ENCODE measurements at regions not wholly inside any gene's neighbourhood (a gene's known extent, or its start where the extent isn't known, plus 50 kb on each side); places are given as distances from the start of the nearest gene placed in this dataset.

DNA sequence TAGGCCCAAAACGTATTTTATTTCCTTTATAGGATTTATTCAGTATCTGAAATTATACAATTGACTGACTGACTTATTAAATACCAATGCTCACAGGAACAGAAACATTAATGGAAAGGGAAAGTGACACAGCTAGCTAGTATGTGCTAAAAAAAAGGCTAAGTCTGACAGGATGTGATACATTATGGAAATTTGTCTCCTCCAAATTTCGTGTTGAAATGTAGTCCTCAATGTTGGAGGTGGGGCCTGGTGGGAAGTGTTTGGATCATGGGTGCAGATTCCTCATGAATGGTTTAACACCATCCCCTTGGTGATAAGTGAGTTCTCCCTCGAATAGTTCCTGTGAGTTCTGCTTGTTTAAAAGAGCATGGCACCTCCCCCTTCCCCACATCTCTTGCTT is 70.6 kb upstream of the WDR75 start:
- no peaks in the 10 kb centered on the region for H4K20me1 ChIP-seq (replicated peaks; ENCODE audit: insufficient read depth)
- Mint-ChIP-seq H3K4me1 (no peaks in the 10 kb centered on the region), H3K27me3 (ENCODE audit: insufficient read depth, low read depth, poor library complexity) (no peaks in the 10 kb centered on the region), H3K4me3 (no peak overlapping the region), H3K27ac (no peak overlapping the region), H3K9me3 (no peaks in the 10 kb centered on the region), H3K36me3 (ENCODE audit: low read depth) (no peaks in the 10 kb centered on the region)
- DNase-seq (ENCODE audit: low spot score) = no peak
- H3K27me3 ChIP-seq (ENCODE audit: insufficient read depth) = no peaks in the 10 kb centered on the region
- no peak overlapping the region for H3K4me2 ChIP-seq
- no peak overlapping the region for H3K27ac ChIP-seq (ENCODE audit: low read depth)
- H3F3A ChIP-seq (replicated peaks; ENCODE audit: low read depth) = no peaks in the 10 kb centered on the region
- no peaks in the 10 kb centered on the region for H3K79me2 ChIP-seq (replicated peaks; ENCODE audit: insufficient read depth)
- H2AFZ ChIP-seq = no peak overlapping the region
- ATAC-seq = no peak
- TF ChIP-seq ZNF114 (CRISPR knock-in tag; IDR thresholded peaks at IDR 0.05) = no peak
- TF ChIP-seq NANOG (IDR thresholded peaks at IDR 0.05; ENCODE audit: borderline replicate concordance) = no peak
- TF ChIP-seq ZNF331 (CRISPR knock-in tag; IDR thresholded peaks at IDR 0.05; ENCODE audit: low read depth) = no peak
- TF ChIP-seq, protein P1, sequence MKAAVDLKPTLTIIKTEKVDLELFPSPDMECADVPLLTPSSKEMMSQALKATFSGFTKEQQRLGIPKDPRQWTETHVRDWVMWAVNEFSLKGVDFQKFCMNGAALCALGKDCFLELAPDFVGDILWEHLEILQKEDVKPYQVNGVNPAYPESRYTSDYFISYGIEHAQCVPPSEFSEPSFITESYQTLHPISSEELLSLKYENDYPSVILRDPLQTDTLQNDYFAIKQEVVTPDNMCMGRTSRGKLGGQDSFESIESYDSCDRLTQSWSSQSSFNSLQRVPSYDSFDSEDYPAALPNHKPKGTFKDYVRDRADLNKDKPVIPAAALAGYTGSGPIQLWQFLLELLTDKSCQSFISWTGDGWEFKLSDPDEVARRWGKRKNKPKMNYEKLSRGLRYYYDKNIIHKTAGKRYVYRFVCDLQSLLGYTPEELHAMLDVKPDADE (IDR thresholded peaks at IDR 0.05) = no peak
- no peak for TF ChIP-seq CREB1 (CRISPR knock-in tag; IDR thresholded peaks at IDR 0.05; ENCODE audit: low read depth)
- TF ChIP-seq, protein P2, sequence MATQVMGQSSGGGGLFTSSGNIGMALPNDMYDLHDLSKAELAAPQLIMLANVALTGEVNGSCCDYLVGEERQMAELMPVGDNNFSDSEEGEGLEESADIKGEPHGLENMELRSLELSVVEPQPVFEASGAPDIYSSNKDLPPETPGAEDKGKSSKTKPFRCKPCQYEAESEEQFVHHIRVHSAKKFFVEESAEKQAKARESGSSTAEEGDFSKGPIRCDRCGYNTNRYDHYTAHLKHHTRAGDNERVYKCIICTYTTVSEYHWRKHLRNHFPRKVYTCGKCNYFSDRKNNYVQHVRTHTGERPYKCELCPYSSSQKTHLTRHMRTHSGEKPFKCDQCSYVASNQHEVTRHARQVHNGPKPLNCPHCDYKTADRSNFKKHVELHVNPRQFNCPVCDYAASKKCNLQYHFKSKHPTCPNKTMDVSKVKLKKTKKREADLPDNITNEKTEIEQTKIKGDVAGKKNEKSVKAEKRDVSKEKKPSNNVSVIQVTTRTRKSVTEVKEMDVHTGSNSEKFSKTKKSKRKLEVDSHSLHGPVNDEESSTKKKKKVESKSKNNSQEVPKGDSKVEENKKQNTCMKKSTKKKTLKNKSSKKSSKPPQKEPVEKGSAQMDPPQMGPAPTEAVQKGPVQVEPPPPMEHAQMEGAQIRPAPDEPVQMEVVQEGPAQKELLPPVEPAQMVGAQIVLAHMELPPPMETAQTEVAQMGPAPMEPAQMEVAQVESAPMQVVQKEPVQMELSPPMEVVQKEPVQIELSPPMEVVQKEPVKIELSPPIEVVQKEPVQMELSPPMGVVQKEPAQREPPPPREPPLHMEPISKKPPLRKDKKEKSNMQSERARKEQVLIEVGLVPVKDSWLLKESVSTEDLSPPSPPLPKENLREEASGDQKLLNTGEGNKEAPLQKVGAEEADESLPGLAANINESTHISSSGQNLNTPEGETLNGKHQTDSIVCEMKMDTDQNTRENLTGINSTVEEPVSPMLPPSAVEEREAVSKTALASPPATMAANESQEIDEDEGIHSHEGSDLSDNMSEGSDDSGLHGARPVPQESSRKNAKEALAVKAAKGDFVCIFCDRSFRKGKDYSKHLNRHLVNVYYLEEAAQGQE (IDR thresholded peaks at IDR 0.05; ENCODE audit: unreplicated experiment) = no peak
- TF ChIP-seq STAT1 (IDR thresholded peaks at IDR 0.05; ENCODE audit: unreplicated experiment) = no peak
- no peak for TF ChIP-seq JUNB (IDR thresholded peaks at IDR 0.05; ENCODE audit: unreplicated experiment)
- TF ChIP-seq EZH2 (IDR thresholded peaks at IDR 0.05; ENCODE audit: low read depth, unreplicated experiment) = no peak
- no peaks in the 10 kb centered on the region for H3K9me2 ChIP-seq (ENCODE audit: insufficient read depth)
- no peaks in the 10 kb centered on the region for H3K4me1 ChIP-seq (ENCODE audit: insufficient read depth)
- H3K36me3 ChIP-seq (ENCODE audit: insufficient read depth) = no peaks in the 10 kb centered on the region
- no peak overlapping the region for H3K4me3 ChIP-seq

DNA sequence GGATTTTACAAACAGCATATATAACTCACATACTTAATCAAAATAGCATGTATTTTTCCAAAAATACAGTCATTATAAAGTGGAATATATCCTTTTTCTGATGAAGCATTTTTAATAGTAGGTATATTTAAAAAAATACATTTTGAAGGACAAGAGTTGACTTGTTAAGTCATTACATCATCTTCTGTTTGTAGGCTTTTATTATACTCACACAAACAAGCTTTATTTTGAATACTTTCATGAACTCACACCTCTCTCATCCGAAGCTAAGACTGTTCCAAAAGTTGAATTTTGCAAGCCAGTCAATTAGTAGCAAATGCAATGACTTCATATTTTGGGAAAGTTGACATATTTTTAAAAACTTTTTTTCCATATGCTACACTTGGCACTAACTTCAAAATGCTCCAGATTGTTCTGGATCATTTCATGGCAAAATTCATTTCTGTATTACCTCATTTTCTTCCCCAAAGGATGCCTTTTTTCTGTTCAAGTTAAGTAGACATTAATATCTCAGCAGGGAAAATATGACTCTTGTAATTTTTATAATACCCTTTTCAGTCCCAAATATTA is 68.5 kb upstream of the WDR75 start:
- Histone ChIP-seq H3K36me3 (ENCODE audit: insufficient read depth) (no peaks in the 10 kb centered on the region), H3K4me3 (no peak overlapping the region), H3K9me2 (ENCODE audit: insufficient read depth) (no peaks in the 10 kb centered on the region), H3K4me1 (ENCODE audit: insufficient read depth) (peaks cover 7% of the 10 kb centered on the region; the same call in 1 of the 2 replicates), H2AFZ (no peak overlapping the region), H3K27me3 (ENCODE audit: insufficient read depth) (no peaks in the 10 kb centered on the region), H3K4me2 (no peak overlapping the region), H3K79me2 (replicated peaks; ENCODE audit: insufficient read depth) (no peaks in the 10 kb centered on the region), H4K20me1 (replicated peaks; ENCODE audit: insufficient read depth) (no peaks in the 10 kb centered on the region), H3F3A (replicated peaks; ENCODE audit: low read depth) (no peaks in the 10 kb centered on the region), H3K27ac (ENCODE audit: low read depth) (no peak overlapping the region)
- peaks cover 10% of the 10 kb centered on the region; the same call in 2 of the 3 replicates for H3K4me1 Mint-ChIP-seq
- H3K4me3 Mint-ChIP-seq = no peak overlapping the region
- H3K27me3 Mint-ChIP-seq (ENCODE audit: insufficient read depth, low read depth, poor library complexity) = no peaks in the 10 kb centered on the region
- ATAC-seq (no peak), DNase-seq (ENCODE audit: low spot score) (no peak)
- H3K9me3 Mint-ChIP-seq = no peaks in the 10 kb centered on the region
- H3K27ac Mint-ChIP-seq = no peak overlapping the region
- no peaks in the 10 kb centered on the region for H3K36me3 Mint-ChIP-seq (ENCODE audit: low read depth)
- TF ChIP-seq, protein P3, sequence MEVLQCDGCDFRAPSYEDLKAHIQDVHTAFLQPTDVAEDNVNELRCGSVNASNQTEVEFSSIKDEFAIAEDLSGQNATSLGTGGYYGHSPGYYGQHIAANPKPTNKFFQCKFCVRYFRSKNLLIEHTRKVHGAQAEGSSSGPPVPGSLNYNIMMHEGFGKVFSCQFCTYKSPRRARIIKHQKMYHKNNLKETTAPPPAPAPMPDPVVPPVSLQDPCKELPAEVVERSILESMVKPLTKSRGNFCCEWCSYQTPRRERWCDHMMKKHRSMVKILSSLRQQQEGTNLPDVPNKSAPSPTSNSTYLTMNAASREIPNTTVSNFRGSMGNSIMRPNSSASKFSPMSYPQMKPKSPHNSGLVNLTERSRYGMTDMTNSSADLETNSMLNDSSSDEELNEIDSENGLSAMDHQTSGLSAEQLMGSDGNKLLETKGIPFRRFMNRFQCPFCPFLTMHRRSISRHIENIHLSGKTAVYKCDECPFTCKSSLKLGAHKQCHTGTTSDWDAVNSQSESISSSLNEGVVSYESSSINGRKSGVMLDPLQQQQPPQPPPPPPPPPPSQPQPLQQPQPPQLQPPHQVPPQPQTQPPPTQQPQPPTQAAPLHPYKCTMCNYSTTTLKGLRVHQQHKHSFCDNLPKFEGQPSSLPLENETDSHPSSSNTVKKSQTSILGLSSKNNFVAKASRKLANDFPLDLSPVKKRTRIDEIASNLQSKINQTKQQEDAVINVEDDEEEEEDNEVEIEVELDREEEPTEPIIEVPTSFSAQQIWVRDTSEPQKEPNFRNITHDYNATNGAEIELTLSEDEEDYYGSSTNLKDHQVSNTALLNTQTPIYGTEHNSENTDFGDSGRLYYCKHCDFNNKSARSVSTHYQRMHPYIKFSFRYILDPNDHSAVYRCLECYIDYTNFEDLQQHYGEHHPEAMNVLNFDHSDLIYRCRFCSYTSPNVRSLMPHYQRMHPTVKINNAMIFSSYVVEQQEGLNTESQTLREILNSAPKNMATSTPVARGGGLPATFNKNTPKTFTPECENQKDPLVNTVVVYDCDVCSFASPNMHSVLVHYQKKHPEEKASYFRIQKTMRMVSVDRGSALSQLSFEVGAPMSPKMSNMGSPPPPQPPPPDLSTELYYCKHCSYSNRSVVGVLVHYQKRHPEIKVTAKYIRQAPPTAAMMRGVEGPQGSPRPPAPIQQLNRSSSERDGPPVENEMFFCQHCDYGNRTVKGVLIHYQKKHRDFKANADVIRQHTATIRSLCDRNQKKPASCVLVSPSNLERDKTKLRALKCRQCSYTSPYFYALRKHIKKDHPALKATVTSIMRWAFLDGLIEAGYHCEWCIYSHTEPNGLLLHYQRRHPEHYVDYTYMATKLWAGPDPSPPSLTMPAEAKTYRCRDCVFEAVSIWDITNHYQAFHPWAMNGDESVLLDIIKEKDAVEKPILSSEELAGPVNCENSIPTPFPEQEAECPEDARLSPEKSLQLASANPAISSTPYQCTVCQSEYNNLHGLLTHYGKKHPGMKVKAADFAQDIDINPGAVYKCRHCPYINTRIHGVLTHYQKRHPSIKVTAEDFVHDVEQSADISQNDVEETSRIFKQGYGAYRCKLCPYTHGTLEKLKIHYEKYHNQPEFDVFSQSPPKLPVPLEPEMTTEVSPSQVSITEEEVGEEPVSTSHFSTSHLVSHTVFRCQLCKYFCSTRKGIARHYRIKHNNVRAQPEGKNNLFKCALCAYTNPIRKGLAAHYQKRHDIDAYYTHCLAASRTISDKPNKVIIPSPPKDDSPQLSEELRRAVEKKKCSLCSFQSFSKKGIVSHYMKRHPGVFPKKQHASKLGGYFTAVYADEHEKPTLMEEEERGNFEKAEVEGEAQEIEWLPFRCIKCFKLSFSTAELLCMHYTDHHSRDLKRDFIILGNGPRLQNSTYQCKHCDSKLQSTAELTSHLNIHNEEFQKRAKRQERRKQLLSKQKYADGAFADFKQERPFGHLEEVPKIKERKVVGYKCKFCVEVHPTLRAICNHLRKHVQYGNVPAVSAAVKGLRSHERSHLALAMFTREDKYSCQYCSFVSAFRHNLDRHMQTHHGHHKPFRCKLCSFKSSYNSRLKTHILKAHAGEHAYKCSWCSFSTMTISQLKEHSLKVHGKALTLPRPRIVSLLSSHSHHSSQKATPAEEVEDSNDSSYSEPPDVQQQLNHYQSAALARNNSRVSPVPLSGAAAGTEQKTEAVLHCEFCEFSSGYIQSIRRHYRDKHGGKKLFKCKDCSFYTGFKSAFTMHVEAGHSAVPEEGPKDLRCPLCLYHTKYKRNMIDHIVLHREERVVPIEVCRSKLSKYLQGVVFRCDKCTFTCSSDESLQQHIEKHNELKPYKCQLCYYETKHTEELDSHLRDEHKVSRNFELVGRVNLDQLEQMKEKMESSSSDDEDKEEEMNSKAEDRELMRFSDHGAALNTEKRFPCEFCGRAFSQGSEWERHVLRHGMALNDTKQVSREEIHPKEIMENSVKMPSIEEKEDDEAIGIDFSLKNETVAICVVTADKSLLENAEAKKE (CRISPR knock-in tag; IDR thresholded peaks at IDR 0.05) = no peak
- TF ChIP-seq STAT1 (IDR thresholded peaks at IDR 0.05; ENCODE audit: unreplicated experiment) = no peak
- no peak for TF ChIP-seq NANOG (IDR thresholded peaks at IDR 0.05; ENCODE audit: borderline replicate concordance)
- no peak for TF ChIP-seq CREB1 (CRISPR knock-in tag; IDR thresholded peaks at IDR 0.05; ENCODE audit: low read depth)
- TF ChIP-seq ZNF114 (CRISPR knock-in tag; IDR thresholded peaks at IDR 0.05) = no peak

Data from GM23338 (cell line).